HepG2 (cell line): ENCODE measurements at regions not wholly inside any gene's neighbourhood (a gene's known extent, or its start where the extent isn't known, plus 50 kb on each side); places are given as distances from the start of the nearest gene placed in this dataset.

ENCODE experiments used
- CBX2 ChIP-seq, 2 experiments: fragments of 200-600 bp in 1 of 2; sonication (generic); formaldehyde crosslinking in 1 of 2; IDR thresholded peaks; 2 replicates each; pipeline versions ENCODE4 v1.7.0 to v1.8.1; 2018 to 2022; ENCODE audit warnings: low read depth in 2 of 2, low read length in 1 of 2, mild to moderate bottlenecking in 1 of 2, missing genetic modification reagents in 1 of 2
- CENPX ChIP-seq: sonication (generic); formaldehyde crosslinking; IDR thresholded peaks from 2 replicates; pipeline ENCODE4 v1.9.0; 2021; ENCODE audit warnings: mild to moderate bottlenecking, missing genetic modification reagents, moderate library complexity
- EP300 ChIP-seq, 3 experiments: sonication (generic) in 1 of 3; formaldehyde crosslinking in 1 of 3; IDR thresholded peaks; 2 replicates each; pipeline versions ENCODE4 v1.5.1 to v1.6.1; 2011 to 2020; ENCODE audit warnings: low read depth in 2 of 3, low read length in 2 of 3, borderline replicate concordance in 1 of 3, improper control_type of control experiment in 1 of 3, mild to moderate bottlenecking in 1 of 3, missing genetic modification reagents in 1 of 3, moderate library complexity in 1 of 3
- GPN1 ChIP-seq: sonication (generic); formaldehyde crosslinking; IDR thresholded peaks from 2 replicates; pipeline ENCODE4 v1.5.1; 2020; ENCODE audit warnings: missing genetic modification reagents, borderline replicate concordance
- HNF1A ChIP-seq, 2 experiments: sonication (generic) in 1 of 2; formaldehyde crosslinking in 1 of 2; IDR thresholded peaks; 2 replicates each; pipeline versions ENCODE4 v1.4.0 to v1.6.1; 2016 to 2020; ENCODE audit warnings: borderline replicate concordance in 1 of 2, low read depth in 1 of 2, mild to moderate bottlenecking in 1 of 2, missing genetic modification reagents in 1 of 2
- NFAT5 ChIP-seq: sonication (generic); formaldehyde crosslinking; IDR thresholded peaks from 2 replicates; pipeline ENCODE4 v1.4.0; 2020; ENCODE audit warnings: missing genetic modification reagents
- PRDM4 ChIP-seq: sonication (generic); formaldehyde crosslinking; IDR thresholded peaks from 2 replicates; pipeline ENCODE4 v1.9.0; 2021; ENCODE audit warnings: missing genetic modification reagents, borderline replicate concordance
- REL ChIP-seq: sonication (generic); formaldehyde crosslinking; conservative IDR thresholded peaks from 2 replicates; pipeline ENCODE4 v1.8.0; 2022; ENCODE audit warnings: mild to moderate bottlenecking, missing genetic modification reagents, moderate library complexity
- ZNF143 ChIP-seq: sonication (generic); formaldehyde crosslinking; IDR thresholded peaks from 2 replicates; pipeline ENCODE4 v1.4.0; 2020; ENCODE audit warnings: missing genetic modification reagents
- ZNF326 ChIP-seq: sonication (generic); formaldehyde crosslinking; IDR thresholded peaks from 2 replicates; pipeline ENCODE4 v1.4.0; 2020; ENCODE audit warnings: missing genetic modification reagents, borderline replicate concordance
- ZNF33A ChIP-seq: sonication (generic); formaldehyde crosslinking; IDR thresholded peaks from 2 replicates; pipeline ENCODE4 v1.5.1; 2020; ENCODE audit warnings: missing genetic modification reagents, mild to moderate bottlenecking, moderate library complexity, borderline replicate concordance
- ZNF574 ChIP-seq: sonication (generic); formaldehyde crosslinking; IDR thresholded peaks from 2 replicates; pipeline ENCODE4 v1.4.0; 2020; ENCODE audit warnings: missing genetic modification reagents
- ZNF674 ChIP-seq: sonication (generic); formaldehyde crosslinking; IDR thresholded peaks from 2 replicates; pipeline ENCODE4 v1.5.0; 2020; ENCODE audit warnings: low read depth, mild to moderate bottlenecking, missing genetic modification reagents

GRCh38 chr4:189445613-189446012 lies 495.1 kb upstream of the FRG1 start (continued):
- TF ChIP-seq NFAT5 (no peak), ZNF143 (CRISPR knock-in tag) (no peak), ZNF33A (CRISPR knock-in tag) (no peak), HNF1A (IDR thresholded peaks at IDR 0.05; ENCODE audit: low read depth) (no peak), HNF1A (CRISPR knock-in tag; IDR thresholded peaks at IDR 0.05; ENCODE audit: borderline replicate concordance) (no peak), ZNF326 (CRISPR knock-in tag) (no peak), CBX2 (IDR thresholded peaks at IDR 0.05; ENCODE audit: low read depth, low read length) (no peak), CBX2 (CRISPR knock-in tag; IDR thresholded peaks at IDR 0.05; ENCODE audit: low read depth) (no peak), ZNF574 (CRISPR knock-in tag) (no peak), GPN1 (no peak), CENPX (CRISPR knock-in tag) (no peak), PRDM4 (CRISPR knock-in tag) (no peak), EP300 (IDR thresholded peaks at IDR 0.05; ENCODE audit: low read depth in 2 of 2, low read length in 2 of 2) (no peak), EP300 (CRISPR knock-in tag; IDR thresholded peaks at IDR 0.05; ENCODE audit: borderline replicate concordance) (no peak), ZNF674 (CRISPR knock-in tag) (no peak), REL (CRISPR knock-in tag) (no peak)
